H1 (cell line): ENCODE measurements at regions not wholly inside any gene's neighbourhood (a gene's known extent, or its start where the extent isn't known, plus 50 kb on each side); places are given as distances from the start of the nearest gene placed in this dataset.

ENCODE experiments used
- CTCF ChIA-PET: fragments of 300-600 bp; sonication (Branson Sonifier 250); formaldehyde crosslinking; loops from one replicate; lab custom pipeline; 2021; ENCODE audit not compliant: partially characterized antibody; lab: Charles Lee
- POLR2A ChIA-PET: fragments of 300-600 bp; sonication (Branson Sonifier 250); formaldehyde crosslinking; loops from one replicate; lab custom pipeline; 2021; ENCODE audit warnings: inconsistent platforms; ENCODE audit not compliant: partially characterized antibody; lab: Charles Lee
- DNase-seq, 2 experiments: peaks; one replicate each; pipeline versions ENCODE4 v3.0.0 to v3.0.0-alpha.2; 2010 to 2022; ENCODE audit warnings: low spot score in 2 of 2, low read depth in 1 of 2, mixed read lengths in 1 of 2
- FAIRE-seq: peaks from 2 replicates; lab custom pipeline; 2011; peaks lifted over from hg19 to GRCh38; lab: Jason Lieb, UNC
- H2AFZ ChIP-seq: 2 replicates; pipeline ENCODE4 v1.8.1; 2012; ENCODE audit warnings: low read length, inconsistent platforms
- H2AK5ac ChIP-seq: 2 replicates; pipeline ENCODE4 v1.6.1; 2013; ENCODE audit warnings: low read depth, low read length
- H2BK120ac ChIP-seq: replicated peaks from 2 replicates; pipeline ENCODE3; 2013; ENCODE audit warnings: low read depth, low read length, inconsistent platforms
- H2BK12ac ChIP-seq: 2 replicates; pipeline ENCODE4 v1.6.1; 2013; ENCODE audit warnings: low read depth, low read length
- H2BK15ac ChIP-seq: 2 replicates; pipeline ENCODE4 v1.6.1; 2013; ENCODE audit warnings: low read length
- H2BK20ac ChIP-seq: 2 replicates; pipeline ENCODE4 v1.6.1; 2013; ENCODE audit warnings: low read length
- H2BK5ac ChIP-seq: 2 replicates; pipeline ENCODE4 v1.6.1; 2013; ENCODE audit warnings: low read depth, low read length
- H3K14ac ChIP-seq: 2 replicates; pipeline ENCODE4 v1.6.1; 2013; ENCODE audit warnings: inconsistent platforms; ENCODE audit not compliant: insufficient read length
- H3K18ac ChIP-seq: 2 replicates; pipeline ENCODE4 v1.6.1; 2013; ENCODE audit warnings: low read length; ENCODE audit errors: extremely low read depth
- H3K23ac ChIP-seq: 2 replicates; pipeline ENCODE4 v1.6.1; 2013; ENCODE audit warnings: inconsistent platforms; ENCODE audit not compliant: insufficient read length
- H3K23me2 ChIP-seq: 2 replicates; pipeline ENCODE4 v1.6.1; 2013; ENCODE audit warnings: low read depth, low read length
- H3K27ac ChIP-seq: 2 replicates; pipeline ENCODE4 v1.6.1; 2011; ENCODE audit warnings: low read depth, low read length, inconsistent platforms
- H3K27me3 ChIP-seq, 4 experiments: replicated peaks in 1 of 4; 1 replicate in 1 of 4; 2 replicates in 3 of 4; pipeline versions ENCODE4 v1.6.1 to v1.8.1; 2011 to 2013; ENCODE audit warnings: low read length in 3 of 4, mild to moderate bottlenecking in 3 of 4, inconsistent platforms in 2 of 4, mixed read lengths in 2 of 4, moderate library complexity in 1 of 4; ENCODE audit not compliant: control insufficient read depth in 3 of 4, insufficient read depth in 3 of 4; ENCODE audit errors: extremely low read depth in 1 of 4
- H3K36me3 ChIP-seq, 4 experiments: 2 replicates each; pipeline versions ENCODE4 v1.6.1 to v1.8.1; 2011 to 2013; ENCODE audit warnings: mild to moderate bottlenecking in 4 of 4, low read length in 3 of 4, moderate library complexity in 2 of 4, control low read depth in 1 of 4, inconsistent platforms in 1 of 4; ENCODE audit not compliant: insufficient read depth in 4 of 4, control insufficient read depth in 2 of 4
- H3K4ac ChIP-seq: replicated peaks from 2 replicates; pipeline ENCODE3; 2013; ENCODE audit warnings: low read length, low read depth, mixed read lengths, inconsistent platforms; ENCODE audit not compliant: insufficient read length
- H3K4me1 ChIP-seq, 4 experiments: replicated peaks in 1 of 4; 1 replicate in 1 of 4; 2 replicates in 3 of 4; pipeline versions ENCODE4 v1.6.1 to v1.8.1; 2011 to 2013; ENCODE audit warnings: low read length in 3 of 4, inconsistent platforms in 2 of 4, mixed read lengths in 1 of 4; ENCODE audit not compliant: insufficient read depth in 4 of 4, control insufficient read depth in 3 of 4
- H3K4me2 ChIP-seq, 2 experiments: 2 replicates each; pipeline versions ENCODE4 v1.6.1 to v1.8.1; 2011 to 2013; ENCODE audit warnings: low read depth in 2 of 2, low read length in 2 of 2, control low read depth in 1 of 2, inconsistent platforms in 1 of 2, mild to moderate bottlenecking in 1 of 2; ENCODE audit not compliant: insufficient read depth in 1 of 2
- H3K4me3 ChIP-seq, 4 experiments: fragments of 200-600, 300-600 bp in 1 of 4; sonication (generic), shearing (Covaris generic), sonication (Bioruptor Twin) in 1 of 4; 2 replicates each; pipeline versions ENCODE4 v1.5.1 to v1.8.1; 2011 to 2016; ENCODE audit warnings: low read length in 4 of 4, low read depth in 3 of 4, control low read depth in 2 of 4, inconsistent platforms in 2 of 4, mild to moderate bottlenecking in 2 of 4, mixed read lengths in 1 of 4, moderate library complexity in 1 of 4; ENCODE audit not compliant: insufficient read depth in 2 of 4; ENCODE audit errors: extremely low read depth in 1 of 4
- H3K56ac ChIP-seq: replicated peaks from 2 replicates; pipeline ENCODE3; 2013; ENCODE audit warnings: low read depth, mild to moderate bottlenecking, mixed read lengths, low read length, inconsistent platforms; ENCODE audit not compliant: insufficient read length
- H3K79me1 ChIP-seq: 2 replicates; pipeline ENCODE4 v1.6.1; 2013; ENCODE audit warnings: low read depth, low read length, control low read depth
- H3K79me2 ChIP-seq, 2 experiments: 2 replicates each; pipeline versions ENCODE4 v1.6.1 to v1.8.1; 2012 to 2013; ENCODE audit warnings: low read length in 2 of 2, mild to moderate bottlenecking in 2 of 2, inconsistent platforms in 1 of 2; ENCODE audit not compliant: insufficient read depth in 2 of 2, control insufficient read depth in 1 of 2
- H3K9ac ChIP-seq, 4 experiments: replicated peaks in 1 of 4; 1 replicate in 1 of 4; 2 replicates in 3 of 4; pipeline versions ENCODE4 v1.6.1 to v1.8.1; 2011 to 2013; ENCODE audit warnings: low read depth in 3 of 4, low read length in 3 of 4, control low read depth in 2 of 4, mild to moderate bottlenecking in 2 of 4, moderate library complexity in 2 of 4, inconsistent platforms in 1 of 4; ENCODE audit errors: extremely low read depth in 1 of 4
- H3K9me3 ChIP-seq, 2 experiments: 2 replicates each; pipeline versions ENCODE4 v1.6.1 to v1.8.1; 2012 to 2013; ENCODE audit warnings: mild to moderate bottlenecking in 2 of 2, moderate library complexity in 2 of 2, control low read depth in 1 of 2, inconsistent platforms in 1 of 2, low read depth in 1 of 2, low read length in 1 of 2, mixed read lengths in 1 of 2; ENCODE audit not compliant: insufficient read depth in 2 of 2
- H4K20me1 ChIP-seq, 2 experiments: replicated peaks in 1 of 2; 2 replicates each; pipeline versions ENCODE3 to v1.8.1; 2011 to 2013; ENCODE audit warnings: inconsistent platforms in 2 of 2, low read length in 2 of 2, mild to moderate bottlenecking in 1 of 2; ENCODE audit not compliant: insufficient read depth in 2 of 2, control insufficient read depth in 1 of 2
- H4K5ac ChIP-seq: 2 replicates; pipeline ENCODE4 v1.6.1; 2013; ENCODE audit warnings: low read length, low read depth, mixed read lengths, inconsistent platforms; ENCODE audit not compliant: insufficient read length
- H4K8ac ChIP-seq: 2 replicates; pipeline ENCODE4 v1.8.0; 2013; ENCODE audit warnings: mild to moderate bottlenecking, moderate library complexity, low read length, inconsistent platforms; ENCODE audit not compliant: insufficient read depth; ENCODE audit errors: extremely low read depth
- H4K91ac ChIP-seq: replicated peaks from 2 replicates; pipeline ENCODE3; 2013; ENCODE audit warnings: low read length, mixed read lengths, inconsistent platforms; ENCODE audit not compliant: insufficient read length
- EP300 ChIP-seq, 2 experiments: IDR thresholded peaks; 1 replicate in 1 of 2; 2 replicates in 1 of 2; pipeline ENCODE4 v1.6.1; 2011 to 2012; ENCODE audit warnings: low read depth in 2 of 2, low read length in 2 of 2, mild to moderate bottlenecking in 2 of 2, borderline replicate concordance in 1 of 2, inconsistent platforms in 1 of 2, moderate library complexity in 1 of 2
- HDAC6 ChIP-seq: IDR thresholded peaks from one replicate; pipeline ENCODE4 v1.7.1; 2012; ENCODE audit warnings: low read depth, mild to moderate bottlenecking, inconsistent platforms, low read length, moderate library complexity
- PHF8 ChIP-seq: fragments of 200-600 bp; sonication (generic); conservative IDR thresholded peaks from 2 replicates; pipeline ENCODE4 v1.7.1; 2012; ENCODE audit warnings: low read depth, mild to moderate bottlenecking, inconsistent platforms, low read length, moderate library complexity
- RNF2 ChIP-seq: fragments of 200-900, 300-1000 bp; sonication (generic); IDR thresholded peaks from 2 replicates; pipeline ENCODE4 v1.7.1; 2016; ENCODE audit warnings: borderline replicate concordance, low read depth, mild to moderate bottlenecking, antibody characterized with exemption, low read length; ENCODE audit not compliant: poor library complexity, severe bottlenecking; ENCODE audit errors: missing control alignments
- SRF ChIP-seq: IDR thresholded peaks from 2 replicates; pipeline ENCODE4 v1.6.1; 2011; ENCODE audit warnings: mild to moderate bottlenecking, low read depth, low read length, moderate library complexity
- WGBS, 2 experiments: shearing (Covaris generic) in 1 of 2; methylation state at CpG; one replicate each; pipeline versions ENCODE4 v1.1.6 to v1.1.7; 2013 to 2015; ENCODE audit warnings: low lambda C conversion rate in 2 of 2, mixed read lengths in 2 of 2, inconsistent platforms in 1 of 2, low coverage in 1 of 2, missing lambda C conversion rate in 1 of 2; ENCODE audit not compliant: insufficient replicate concordance in 2 of 2, insufficient coverage in 1 of 2, insufficient read length in 1 of 2; ENCODE audit errors: extremely low coverage in 1 of 2, missing lambda C conversion rate in 1 of 2; 5-methylcytosine and 5-hydroxymethylcytosine counted together

GRCh38 chr13:37168151-37168550, 62.7 kb upstream of the CSNK1A1L start:
- Histone ChIP-seq H3K9me3 (no peaks in the 10 kb centered on the region), H4K20me1 (no peaks in the 10 kb centered on the region), H2BK15ac (no peak overlapping the region), H3K36me3 (no peaks in the 10 kb centered on the region), H2BK5ac (no peak overlapping the region), H3K27ac (no peak overlapping the region), H2BK12ac (no peak overlapping the region), H4K5ac (no peak overlapping the region), H4K91ac (no peak overlapping the region), H2AK5ac (no peak overlapping the region), H3K4me1 (peaks cover 0 to 4% (median under 1%) of the 10 kb centered on the region in 4 experiments; a peak in 4 of 7 replicates), H4K8ac (no peak overlapping the region), H2AFZ (no peak overlapping the region), H3K23ac (no peak overlapping the region), H2BK120ac (no peak overlapping the region), H3K23me2 (no peaks in the 10 kb centered on the region), H3K18ac (no peak overlapping the region), H3K14ac (no peak overlapping the region), H3K79me2 (no peaks in the 10 kb centered on the region), H2BK20ac (no peak overlapping the region), H3K4me3 (no peak overlapping the region), H3K27me3 (no peaks in the 10 kb centered on the region), H3K4ac (no peak overlapping the region), H3K9ac (no peak overlapping the region), H3K56ac (no peak overlapping the region), H3K79me1 (no peaks in the 10 kb centered on the region), H3K4me2 (no peak overlapping the region)
- DNase-seq (no peak), FAIRE-seq (no peak)
- WGBS, 2 experiments, result 71% methylated on average over 3 of the region's 3 CpGs; no CpG with 5 or more reads in 1 of the 2 experiments
- ChIA-PET CTCF (no interaction called here), POLR2A (no interaction called here)
- TF ChIP-seq SRF (no peak), EP300 (IDR thresholded peaks at IDR 0.05; ENCODE audit: borderline replicate concordance in 1 of 2, low read depth in 2 of 2, low read length in 2 of 2) (no peak), RNF2 (no peak), HDAC6 (no peak), PHF8 (no peak)
